Liver (tissue), 8 donors: ENCODE measurements at regions not wholly inside any gene's neighbourhood (a gene's known extent, or its start where the extent isn't known, plus 50 kb on each side); places are given as distances from the start of the nearest gene placed in this dataset.

Experiments used
- DNase-seq: peaks from one replicate; pipeline ENCODE4 v3.0.0-alpha.2; 2017; ENCODE audit warnings: low spot score
- H3K27ac ChIP-seq, 2 donors: one replicate each; pipeline ENCODE4 v1.7.0; 2013; ENCODE audit warnings: inconsistent platforms in 2 of 2, low read length in 2 of 2, control low read depth in 1 of 2, low read depth in 1 of 2, mild to moderate bottlenecking in 1 of 2
- H3K27me3 ChIP-seq, 4 donors: one replicate each; pipeline versions ENCODE4 v1.6.1 to v1.7.0; 2013; ENCODE audit warnings: low read length in 3 of 4, inconsistent platforms in 1 of 4, mild to moderate bottlenecking in 1 of 4, moderate library complexity in 1 of 4; ENCODE audit not compliant: control insufficient read depth in 4 of 4, insufficient read depth in 4 of 4
- H3K36me3 ChIP-seq, 4 donors: one replicate each; pipeline versions ENCODE4 v1.6.1 to v1.7.0; 2013; ENCODE audit warnings: low read length in 3 of 4, mild to moderate bottlenecking in 3 of 4, low read depth in 1 of 4, moderate library complexity in 1 of 4; ENCODE audit not compliant: control insufficient read depth in 4 of 4, insufficient read depth in 3 of 4
- H3K4me1 ChIP-seq, 4 donors: one replicate each; pipeline versions ENCODE4 v1.6.1 to v1.7.0; 2013; ENCODE audit warnings: low read length in 3 of 4, mild to moderate bottlenecking in 3 of 4, moderate library complexity in 1 of 4; ENCODE audit not compliant: control insufficient read depth in 4 of 4, insufficient read depth in 4 of 4
- H3K4me3 ChIP-seq, 3 donors: one replicate each; pipeline versions ENCODE4 v1.6.1 to v1.7.0; 2013; ENCODE audit warnings: low read length in 3 of 3, control low read depth in 1 of 3, low read depth in 1 of 3, mild to moderate bottlenecking in 1 of 3
- H3K9ac ChIP-seq, 2 donors: one replicate each; pipeline ENCODE4 v1.7.0; 2013; ENCODE audit warnings: low read length in 2 of 2, mild to moderate bottlenecking in 2 of 2, moderate library complexity in 2 of 2, control low read depth in 1 of 2, low read depth in 1 of 2
- H3K9me3 ChIP-seq, 4 donors: one replicate each; pipeline versions ENCODE4 v1.6.1 to v1.7.0; 2013; ENCODE audit warnings: low read length in 3 of 4; ENCODE audit not compliant: control insufficient read depth in 4 of 4
- EGR1 ChIP-seq, 2 donors: IDR thresholded peaks; 2 replicates each; pipeline ENCODE4 v1.6.1; 2016 to 2018; ENCODE audit warnings: antibody characterized with exemption in 2 of 2, low read depth in 2 of 2
- FOXA1 ChIP-seq: IDR thresholded peaks from 2 replicates; pipeline ENCODE4 v1.6.1; 2016; ENCODE audit warnings: antibody characterized with exemption
- FOXA2 ChIP-seq: IDR thresholded peaks from 2 replicates; pipeline ENCODE4 v1.6.1; 2016; ENCODE audit warnings: antibody characterized with exemption
- GABPA ChIP-seq, 2 donors: IDR thresholded peaks in 1 of 2; conservative IDR thresholded peaks in 1 of 2; 2 replicates each; pipeline ENCODE4 v1.6.1; 2016; ENCODE audit warnings: antibody characterized with exemption in 2 of 2, mild to moderate bottlenecking in 1 of 2, moderate library complexity in 1 of 2
- HNF4G ChIP-seq: IDR thresholded peaks from 2 replicates; pipeline ENCODE4 v1.6.1; 2016; ENCODE audit warnings: antibody characterized with exemption
- JUND ChIP-seq, 2 donors: IDR thresholded peaks; 2 replicates each; pipeline ENCODE4 v1.6.1; 2016; ENCODE audit warnings: antibody characterized with exemption in 2 of 2
- NR2F2 ChIP-seq: IDR thresholded peaks from 2 replicates; pipeline ENCODE4 v1.6.1; 2016; ENCODE audit warnings: antibody characterized with exemption
- RAD21 ChIP-seq, 2 donors: IDR thresholded peaks; 2 replicates each; pipeline ENCODE4 v1.6.1; 2016; ENCODE audit warnings: antibody characterized with exemption in 2 of 2, mild to moderate bottlenecking in 2 of 2
- RXRA ChIP-seq, 2 donors: IDR thresholded peaks; 2 replicates each; pipeline ENCODE4 v1.6.1; 2017 to 2018; ENCODE audit warnings: antibody characterized with exemption in 2 of 2, mild to moderate bottlenecking in 1 of 2
- SP1 ChIP-seq: IDR thresholded peaks from 2 replicates; pipeline ENCODE4 v1.6.1; 2018; ENCODE audit warnings: antibody characterized with exemption, mild to moderate bottlenecking
- YY1 ChIP-seq: IDR thresholded peaks from 2 replicates; pipeline ENCODE4 v1.6.1; 2016; ENCODE audit warnings: antibody characterized with exemption, mild to moderate bottlenecking
- ZBTB33 ChIP-seq: IDR thresholded peaks from 2 replicates; pipeline ENCODE4 v1.6.1; 2016; ENCODE audit warnings: antibody characterized with exemption
- WGBS: extraction: QIAGEN DNeasy Blood & Tissue Kit; methylation state at CpG from one replicate; pipeline ENCODE4 v1.1.7; 2013; 5-methylcytosine and 5-hydroxymethylcytosine counted together
- TF ChIP-seq, protein P1 (sequence below): fragments of 150-350 bp; IDR thresholded peaks from 2 replicates; pipeline ENCODE4 v1.5.1; 2017; ENCODE audit warnings: improper control_type of control experiment, low read depth, low read length; ENCODE audit not compliant: missing input control
- TF ChIP-seq, protein P2 (sequence below): IDR thresholded peaks from 2 replicates; pipeline ENCODE4 v1.6.1; 2016; ENCODE audit warnings: antibody characterized with exemption
- TF ChIP-seq, protein P3 (sequence below): IDR thresholded peaks from 2 replicates; pipeline ENCODE4 v1.6.1; 2016; ENCODE audit warnings: antibody characterized with exemption, mild to moderate bottlenecking
- donor health status: healthy.
- donor health status: healthy.
- donor health status: healthy.
- donor health status: healthy.
- donor health status: healthy.

GRCh38 chr2:155583674-155584195 lies 748.8 kb downstream of the NR4A2 start:
- Histone ChIP-seq H3K4me1 (no peaks in the 10 kb centered on the region), H3K9me3 (peaks cover 0 to 6% (median 0%) of the 10 kb centered on the region in 4 donors), H3K27me3 (no peaks in the 10 kb centered on the region), H3K9ac (no peak overlapping the region), H3K36me3 (no peaks in the 10 kb centered on the region), H3K4me3 (no peak overlapping the region), H3K27ac (no peak overlapping the region)
- TF ChIP-seq, protein P1, sequence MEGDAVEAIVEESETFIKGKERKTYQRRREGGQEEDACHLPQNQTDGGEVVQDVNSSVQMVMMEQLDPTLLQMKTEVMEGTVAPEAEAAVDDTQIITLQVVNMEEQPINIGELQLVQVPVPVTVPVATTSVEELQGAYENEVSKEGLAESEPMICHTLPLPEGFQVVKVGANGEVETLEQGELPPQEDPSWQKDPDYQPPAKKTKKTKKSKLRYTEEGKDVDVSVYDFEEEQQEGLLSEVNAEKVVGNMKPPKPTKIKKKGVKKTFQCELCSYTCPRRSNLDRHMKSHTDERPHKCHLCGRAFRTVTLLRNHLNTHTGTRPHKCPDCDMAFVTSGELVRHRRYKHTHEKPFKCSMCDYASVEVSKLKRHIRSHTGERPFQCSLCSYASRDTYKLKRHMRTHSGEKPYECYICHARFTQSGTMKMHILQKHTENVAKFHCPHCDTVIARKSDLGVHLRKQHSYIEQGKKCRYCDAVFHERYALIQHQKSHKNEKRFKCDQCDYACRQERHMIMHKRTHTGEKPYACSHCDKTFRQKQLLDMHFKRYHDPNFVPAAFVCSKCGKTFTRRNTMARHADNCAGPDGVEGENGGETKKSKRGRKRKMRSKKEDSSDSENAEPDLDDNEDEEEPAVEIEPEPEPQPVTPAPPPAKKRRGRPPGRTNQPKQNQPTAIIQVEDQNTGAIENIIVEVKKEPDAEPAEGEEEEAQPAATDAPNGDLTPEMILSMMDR, result no peak
- no peak for TF ChIP-seq RAD21 (IDR thresholded peaks at IDR 0.05)
- TF ChIP-seq YY1, result no peak
- no peak for TF ChIP-seq NR2F2
- no peak for TF ChIP-seq SP1
- no peak for TF ChIP-seq FOXA2
- TF ChIP-seq EGR1 (IDR thresholded peaks at IDR 0.05; ENCODE audit: low read depth in 2 of 2), result no peak
- no peak for TF ChIP-seq GABPA (IDR thresholded peaks at IDR 0.05 in 1 of 2, conservative IDR thresholded peaks at IDR 0.05 in 1 of 2)
- TF ChIP-seq RXRA (IDR thresholded peaks at IDR 0.05), result no peak
- TF ChIP-seq, protein P2, sequence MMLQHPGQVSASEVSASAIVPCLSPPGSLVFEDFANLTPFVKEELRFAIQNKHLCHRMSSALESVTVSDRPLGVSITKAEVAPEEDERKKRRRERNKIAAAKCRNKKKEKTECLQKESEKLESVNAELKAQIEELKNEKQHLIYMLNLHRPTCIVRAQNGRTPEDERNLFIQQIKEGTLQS, result no peak
- 62% methylated on average over 2 of the region's 2 CpGs for WGBS
- no peak for DNase-seq

- H3K4me1 ChIP-seq, result no peaks in the 10 kb centered on the region
- no peak overlapping the region for H3K4me3 ChIP-seq
- no peak for TF ChIP-seq FOXA1
- TF ChIP-seq, protein P2, result no peak
- TF ChIP-seq JUND (IDR thresholded peaks at IDR 0.05), result no peak
- TF ChIP-seq, protein P3, sequence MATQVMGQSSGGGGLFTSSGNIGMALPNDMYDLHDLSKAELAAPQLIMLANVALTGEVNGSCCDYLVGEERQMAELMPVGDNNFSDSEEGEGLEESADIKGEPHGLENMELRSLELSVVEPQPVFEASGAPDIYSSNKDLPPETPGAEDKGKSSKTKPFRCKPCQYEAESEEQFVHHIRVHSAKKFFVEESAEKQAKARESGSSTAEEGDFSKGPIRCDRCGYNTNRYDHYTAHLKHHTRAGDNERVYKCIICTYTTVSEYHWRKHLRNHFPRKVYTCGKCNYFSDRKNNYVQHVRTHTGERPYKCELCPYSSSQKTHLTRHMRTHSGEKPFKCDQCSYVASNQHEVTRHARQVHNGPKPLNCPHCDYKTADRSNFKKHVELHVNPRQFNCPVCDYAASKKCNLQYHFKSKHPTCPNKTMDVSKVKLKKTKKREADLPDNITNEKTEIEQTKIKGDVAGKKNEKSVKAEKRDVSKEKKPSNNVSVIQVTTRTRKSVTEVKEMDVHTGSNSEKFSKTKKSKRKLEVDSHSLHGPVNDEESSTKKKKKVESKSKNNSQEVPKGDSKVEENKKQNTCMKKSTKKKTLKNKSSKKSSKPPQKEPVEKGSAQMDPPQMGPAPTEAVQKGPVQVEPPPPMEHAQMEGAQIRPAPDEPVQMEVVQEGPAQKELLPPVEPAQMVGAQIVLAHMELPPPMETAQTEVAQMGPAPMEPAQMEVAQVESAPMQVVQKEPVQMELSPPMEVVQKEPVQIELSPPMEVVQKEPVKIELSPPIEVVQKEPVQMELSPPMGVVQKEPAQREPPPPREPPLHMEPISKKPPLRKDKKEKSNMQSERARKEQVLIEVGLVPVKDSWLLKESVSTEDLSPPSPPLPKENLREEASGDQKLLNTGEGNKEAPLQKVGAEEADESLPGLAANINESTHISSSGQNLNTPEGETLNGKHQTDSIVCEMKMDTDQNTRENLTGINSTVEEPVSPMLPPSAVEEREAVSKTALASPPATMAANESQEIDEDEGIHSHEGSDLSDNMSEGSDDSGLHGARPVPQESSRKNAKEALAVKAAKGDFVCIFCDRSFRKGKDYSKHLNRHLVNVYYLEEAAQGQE, result no peak
- no peak for TF ChIP-seq ZBTB33
- TF ChIP-seq HNF4G, result no peak
- TF ChIP-seq EGR1 (IDR thresholded peaks at IDR 0.05; ENCODE audit: low read depth in 2 of 2), result no peak
- no peak for TF ChIP-seq GABPA (IDR thresholded peaks at IDR 0.05 in 1 of 2, conservative IDR thresholded peaks at IDR 0.05 in 1 of 2)
- TF ChIP-seq RXRA (IDR thresholded peaks at IDR 0.05), result no peak
- no peak for TF ChIP-seq RAD21 (IDR thresholded peaks at IDR 0.05)
- no peak for DNase-seq
- WGBS, result 72% methylated on average over 1 of the region's 1 CpG
- no peaks in the 10 kb centered on the region for H3K36me3 ChIP-seq
- no peaks in the 10 kb centered on the region for H3K27me3 ChIP-seq
- H3K27ac ChIP-seq, result no peak overlapping the region
- H3K9me3 ChIP-seq, result no peaks in the 10 kb centered on the region
- no peak overlapping the region for H3K9ac ChIP-seq
These were observed 757.6 kb downstream of the NR4A2 start for GRCh38 chr2:155574941-155575340.
